ENCODE measurements at regions not wholly inside any gene's neighbourhood (a gene's known extent, or its start where the extent isn't known, plus 50 kb on each side); places are given as distances from the start of the nearest gene placed in this dataset.

- DNase-seq = no peak
Observed at GRCh38 chr6:115712291-115712961, 348.3 kb downstream of the FRK start.

DNA sequence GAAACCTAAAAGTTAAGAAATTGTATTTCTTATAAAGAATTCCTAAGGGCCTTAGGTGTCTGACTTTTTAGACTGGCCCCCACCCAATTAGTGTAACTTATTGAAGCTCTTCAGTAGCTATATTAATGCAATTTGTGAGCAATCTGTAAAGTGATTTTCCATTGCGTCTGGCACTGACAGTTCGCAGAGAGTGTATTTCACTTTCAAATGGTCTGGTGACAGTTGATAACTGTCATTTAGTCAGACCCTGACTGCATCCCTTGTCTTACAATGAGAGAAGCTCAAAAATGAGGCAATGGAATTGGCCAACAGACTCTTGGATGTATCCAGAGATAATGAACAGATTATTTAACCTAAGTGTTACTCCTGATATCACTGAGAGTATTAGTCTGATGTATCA, 351.8 kb downstream of the FRK start:
- no peak for DNase-seq

- no peak for DNase-seq
Observed at GRCh38 chr6:115706981-115707380, 353.7 kb downstream of the FRK start.

- DNase-seq = no peak
Observed at GRCh38 chr6:115706324-115706723, 354.4 kb downstream of the FRK start.

DNA sequence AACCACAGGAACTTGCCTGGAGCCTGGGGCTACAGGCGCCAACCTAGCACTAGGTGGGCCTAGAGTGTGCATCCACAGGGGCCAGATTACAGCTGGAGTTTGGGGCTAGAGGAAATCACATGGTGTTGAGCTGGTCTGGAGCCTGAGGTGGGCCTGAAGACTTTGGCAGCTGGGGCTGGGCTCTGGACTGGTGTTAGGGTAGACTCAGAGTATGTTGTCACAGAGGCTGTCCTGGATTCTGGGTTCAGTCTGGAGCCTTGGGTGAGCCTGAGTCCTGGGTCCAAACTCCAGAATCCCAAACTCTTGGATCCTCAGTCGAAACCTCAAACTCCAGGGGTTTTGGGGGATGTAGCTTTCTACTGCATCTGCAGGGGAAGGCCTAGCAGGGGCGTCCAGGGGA, 356.7 kb downstream of the FRK start:
- DNase-seq = no peak

GRCh38 chr6:115691433-115691832, 369.3 kb downstream of the FRK start:
- no peak for DNase-seq

- no peak for DNase-seq
Observed at GRCh38 chr6:115690854-115691253, 369.8 kb downstream of the FRK start.

- DNase-seq = no peak
Observed at GRCh38 chr6:115681978-115682775, 378.5 kb downstream of the FRK start.

GRCh38 chr6:115680621-115681020, 380.1 kb downstream of the FRK start:
- no peak for DNase-seq

- DNase-seq = no peak
Observed at GRCh38 chr6:115677198-115677597, 383.5 kb downstream of the FRK start.

- DNase-seq = no peak
Observed at GRCh38 chr6:115675443-115675842, 385.2 kb downstream of the FRK start.

- no peak for DNase-seq
Observed at GRCh38 chr6:115668781-115669180, 391.9 kb downstream of the FRK start.

GRCh38 chr6:115668211-115668610, 392.5 kb downstream of the FRK start:
- DNase-seq = no peak

GRCh38 chr6:115667478-115668026, 393.1 kb downstream of the FRK start:
- DNase-seq = no peak

GRCh38 chr6:115666997-115667396, 393.7 kb downstream of the FRK start:
- no peak for DNase-seq

- DNase-seq = no peak
Observed at GRCh38 chr6:115665310-115665709, 395.4 kb downstream of the FRK start.

DNA sequence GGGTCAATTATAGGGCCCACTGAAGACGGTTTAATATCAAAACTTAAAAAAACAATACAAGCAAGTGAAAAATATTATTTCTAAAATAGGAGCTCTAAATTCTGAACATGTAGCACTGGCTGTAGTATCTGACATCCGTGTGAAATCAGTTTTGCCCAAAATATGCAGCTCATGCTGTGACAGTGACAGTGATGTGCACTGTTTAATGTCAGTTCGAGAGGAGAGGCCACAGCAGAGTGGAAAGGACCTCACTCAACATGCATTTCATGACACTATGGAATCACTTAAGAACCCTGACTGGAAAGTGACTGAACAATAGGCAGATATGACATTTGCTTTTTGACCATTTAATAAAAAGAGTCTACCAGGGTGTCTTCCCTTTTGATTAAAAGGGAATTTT, 397.0 kb downstream of the FRK start:
- no peak for DNase-seq

- DNase-seq = no peak
Observed at GRCh38 chr6:115643762-115644161, 416.9 kb downstream of the FRK start.

DNA sequence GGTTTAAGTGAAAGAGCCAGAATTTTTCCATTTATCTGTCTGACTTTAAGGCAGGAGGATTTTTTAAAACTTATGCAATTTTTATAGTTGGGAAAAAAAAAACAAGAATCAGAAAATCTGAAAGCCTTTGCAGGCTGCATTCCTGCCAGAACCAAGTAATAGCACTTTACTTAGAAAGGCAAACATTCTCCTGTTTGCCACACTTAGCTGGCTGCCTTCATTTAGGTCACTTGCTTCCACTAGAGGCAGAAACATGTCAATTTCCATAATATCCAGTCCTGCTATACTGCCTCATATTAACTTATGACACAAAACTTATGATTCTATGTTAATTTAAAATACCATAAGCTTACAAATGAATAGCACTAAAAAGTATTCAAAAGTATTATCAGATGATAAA, 425.8 kb downstream of the FRK start:
- no peak for DNase-seq

- no peak for DNase-seq
Observed at GRCh38 chr6:115634131-115634530, 426.6 kb downstream of the FRK start.

GRCh38 chr6:115631028-115631427, 429.7 kb downstream of the FRK start:
- no peak for DNase-seq

DNA sequence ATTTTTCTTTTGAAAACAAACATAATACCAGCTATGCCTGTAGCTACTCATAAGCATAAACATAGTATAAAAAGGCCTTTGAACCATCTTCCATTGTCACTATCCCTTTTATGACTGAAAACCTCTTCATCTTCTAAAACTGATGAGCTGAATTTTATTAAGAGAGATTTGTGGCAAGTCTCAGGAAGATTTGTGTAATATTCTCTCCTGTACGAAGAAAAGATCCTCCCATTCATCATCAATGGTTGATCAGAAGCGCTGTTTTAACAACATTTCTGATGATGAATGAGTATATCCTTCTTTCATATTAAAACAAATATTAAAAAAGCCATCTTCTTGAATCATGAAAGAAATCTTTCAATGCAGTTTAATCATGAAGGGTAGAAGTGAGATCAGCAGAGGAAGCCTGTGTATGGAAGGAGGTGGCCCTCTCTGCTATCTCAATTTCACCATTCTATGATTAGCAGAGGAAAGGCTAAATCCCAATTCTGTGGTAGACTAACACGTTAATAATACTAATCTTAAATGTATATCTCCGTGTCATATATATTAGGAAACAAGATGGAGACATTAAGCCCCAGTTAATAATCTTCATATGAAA, 430.2 kb downstream of the FRK start:
- no peak for DNase-seq

DNA sequence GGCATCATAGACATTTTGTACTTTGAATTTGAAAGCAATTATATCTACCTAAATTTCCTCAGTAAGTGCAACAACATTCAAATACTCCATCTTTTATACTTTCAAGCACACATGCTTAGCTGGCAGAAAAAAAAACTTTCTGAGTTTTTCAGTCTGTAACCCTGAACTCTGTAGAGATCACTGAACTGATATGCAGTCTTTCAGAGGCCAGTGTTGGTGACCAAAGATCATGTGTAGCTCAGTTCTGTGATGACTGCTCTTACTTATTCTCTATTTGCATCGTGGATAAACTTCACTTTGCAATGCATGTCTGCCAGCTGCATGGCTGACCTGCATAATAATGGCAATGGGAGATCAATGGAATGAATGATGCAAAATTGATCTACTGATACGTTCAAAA, 431.3 kb downstream of the FRK start:
- no peak for DNase-seq

DNA sequence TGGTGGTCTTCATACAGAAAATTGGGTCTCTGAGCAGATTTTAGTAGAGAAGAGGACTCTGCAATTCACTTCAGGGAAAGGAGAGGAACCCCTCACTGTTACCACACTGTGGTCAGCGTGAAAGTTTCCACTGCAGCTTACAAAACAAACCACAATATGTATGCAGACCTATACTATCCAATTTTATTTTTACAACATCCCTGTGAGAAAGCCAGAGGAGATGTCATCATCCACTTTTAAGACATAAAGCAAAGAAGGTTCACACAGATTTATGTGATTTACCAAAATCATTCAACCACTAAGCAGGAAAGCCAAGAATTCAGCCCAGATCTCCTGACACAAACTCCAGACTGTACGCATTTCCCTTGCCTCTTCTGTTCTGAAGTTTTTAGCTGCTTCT, 442.4 kb downstream of the FRK start:
- no peak for DNase-seq
